CD4-positive, alpha-beta T cell (primary cell): ENCODE measurements at regions not wholly inside any gene's neighbourhood (a gene's known extent, or its start where the extent isn't known, plus 50 kb on each side); places are given as distances from the start of the nearest gene placed in this dataset.

ENCODE experiments used
- ATAC-seq: fragments of 200-7000 bp; cut with Tn5 transposase; one replicate; pipeline ENCODE4 v1.10.0; 2022; ENCODE audit warnings: mild to moderate bottlenecking; ENCODE audit not compliant: poor library complexity
- CTCF ChIA-PET: fragments of 350-600 bp; sonication (Branson Sonifier 250); formaldehyde crosslinking; loops from one replicate; lab custom pipeline; 2021; ENCODE audit warnings: antibody characterized with exemption, inconsistent platforms; lab: Charles Lee
- POLR2A ChIA-PET: fragments of 350-600 bp; sonication (Branson Sonifier 250); formaldehyde crosslinking; loops from one replicate; lab custom pipeline; 2021; ENCODE audit warnings: antibody characterized with exemption, inconsistent platforms; lab: Charles Lee
- DNase-seq, 14 experiments: peaks; one replicate each; pipeline ENCODE4 v3.0.0-alpha.2; 2013 to 2020; ENCODE audit warnings: mixed read lengths in 2 of 14
- H3K27ac ChIP-seq, 2 donors: one replicate each; pipeline versions ENCODE4 v1.5.1 to v1.7.0; 2013; ENCODE audit warnings: low read length in 2 of 2, low read depth in 1 of 2, mild to moderate bottlenecking in 1 of 2
- H3K27me3 ChIP-seq, 2 experiments: 1 replicate in 1 of 2; 2 replicates in 1 of 2; pipeline versions ENCODE4 v1.6.1 to v1.7.0; 2013; ENCODE audit warnings: low read length in 2 of 2, control low read depth in 1 of 2, mild to moderate bottlenecking in 1 of 2, moderate library complexity in 1 of 2; ENCODE audit not compliant: insufficient read depth in 2 of 2, control insufficient read depth in 1 of 2
- H3K36me3 ChIP-seq: one replicate; pipeline ENCODE4 v1.6.1; 2013; ENCODE audit warnings: low read length, control low read depth; ENCODE audit not compliant: insufficient read depth
- H3K4me1 ChIP-seq: one replicate; pipeline ENCODE4 v1.6.1; 2013; ENCODE audit warnings: low read length, control low read depth; ENCODE audit not compliant: insufficient read depth
- H3K4me3 ChIP-seq: one replicate; pipeline ENCODE4 v1.5.1; 2013; ENCODE audit warnings: mild to moderate bottlenecking, low read length, moderate library complexity
- H3K9me3 ChIP-seq, 2 experiments: 1 replicate in 1 of 2; 2 replicates in 1 of 2; pipeline versions ENCODE4 v1.6.1 to v1.7.0; 2013; ENCODE audit warnings: low read length in 2 of 2, mild to moderate bottlenecking in 2 of 2, control low read depth in 1 of 2, moderate library complexity in 1 of 2; ENCODE audit not compliant: control insufficient read depth in 1 of 2, insufficient read depth in 1 of 2
- H3K27ac Mint-ChIP-seq: one replicate; pipeline ENCODE4 v1.8.0; 2020; ENCODE audit warnings: mixed read lengths
- H3K27me3 Mint-ChIP-seq: one replicate; pipeline ENCODE4 v1.8.0; 2021; ENCODE audit warnings: mixed read lengths
- H3K36me3 Mint-ChIP-seq: one replicate; pipeline ENCODE4 v1.8.0; 2021; ENCODE audit warnings: low read depth, mixed read lengths
- H3K4me1 Mint-ChIP-seq: one replicate; pipeline ENCODE4 v1.8.0; 2021; ENCODE audit warnings: low read depth, mixed read lengths
- H3K4me3 Mint-ChIP-seq: one replicate; pipeline ENCODE4 v1.8.0; 2020; ENCODE audit warnings: mild to moderate bottlenecking, mixed read lengths
- H3K9me3 Mint-ChIP-seq: one replicate; pipeline ENCODE4 v1.8.0; 2020; ENCODE audit warnings: mixed read lengths
- intact Hi-C, 2 experiments: fragments of 100-400 bp; cut with DNase I in 1 of 2; cut with micrococcal nuclease in 1 of 2; formaldehyde crosslinking; loops; one replicate each; pipeline versions ENCODE4 v1.15.1 to v1.9.0; 2023 to 2025; cut with DNase I, micrococcal nuclease
- TF ChIP-seq, protein P1 (sequence below): fragments of 200-600 bp; IDR thresholded peaks from one replicate; pipeline ENCODE4 v1.8.0; 2022; ENCODE audit warnings: antibody characterized with exemption, mild to moderate bottlenecking

DNA sequence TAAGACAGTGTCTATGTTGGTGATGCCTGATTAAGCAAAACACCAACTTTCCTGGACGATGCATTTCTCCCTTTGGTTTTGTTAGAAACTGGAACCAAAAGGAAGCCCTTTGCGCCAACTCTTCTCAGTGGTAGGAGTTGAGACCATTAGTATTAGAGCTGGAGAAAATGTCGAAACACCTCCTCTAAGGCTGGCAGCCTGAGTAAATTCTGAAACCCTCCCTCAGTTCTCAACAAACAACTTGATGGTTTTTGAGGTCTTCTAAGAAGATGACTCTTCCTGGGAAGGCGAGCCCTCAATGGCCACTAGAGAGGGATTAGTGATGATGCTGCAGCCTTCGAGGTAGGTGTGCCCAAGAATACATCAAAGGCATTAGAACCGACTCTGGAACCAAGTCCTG lies 78.4 kb upstream of the CCN6 start:
- Mint-ChIP-seq H3K36me3 (no peaks in the 10 kb centered on the region), H3K27me3 (no peaks in the 10 kb centered on the region), H3K4me1 (peaks cover 97% of the 10 kb centered on the region), H3K27ac (peak overlapping the region; percentile 93), H3K9me3 (no peaks in the 10 kb centered on the region), H3K4me3 (no peak overlapping the region)
- ChIA-PET POLR2A (interaction anchor here (0.7 to 5.4 kb wide), 5 partner anchors 9 to 149 kb away, joined by 3 to 75 read pairs (median 4); partner anchors contain the start of gene FYN), CTCF (no interaction called here)
- no peaks in the 10 kb centered on the region for H3K27me3 ChIP-seq
- H3K9me3 ChIP-seq, result no peaks in the 10 kb centered on the region
- peaks cover 58% of the 10 kb centered on the region for H3K4me1 ChIP-seq
- H3K4me3 ChIP-seq, result no peak overlapping the region
- no peaks in the 10 kb centered on the region for H3K36me3 ChIP-seq
- peak overlapping the region; percentile 14 to 93 for H3K27ac ChIP-seq
- ATAC-seq (no peak), DNase-seq (no peak)
- TF ChIP-seq, protein P1, sequence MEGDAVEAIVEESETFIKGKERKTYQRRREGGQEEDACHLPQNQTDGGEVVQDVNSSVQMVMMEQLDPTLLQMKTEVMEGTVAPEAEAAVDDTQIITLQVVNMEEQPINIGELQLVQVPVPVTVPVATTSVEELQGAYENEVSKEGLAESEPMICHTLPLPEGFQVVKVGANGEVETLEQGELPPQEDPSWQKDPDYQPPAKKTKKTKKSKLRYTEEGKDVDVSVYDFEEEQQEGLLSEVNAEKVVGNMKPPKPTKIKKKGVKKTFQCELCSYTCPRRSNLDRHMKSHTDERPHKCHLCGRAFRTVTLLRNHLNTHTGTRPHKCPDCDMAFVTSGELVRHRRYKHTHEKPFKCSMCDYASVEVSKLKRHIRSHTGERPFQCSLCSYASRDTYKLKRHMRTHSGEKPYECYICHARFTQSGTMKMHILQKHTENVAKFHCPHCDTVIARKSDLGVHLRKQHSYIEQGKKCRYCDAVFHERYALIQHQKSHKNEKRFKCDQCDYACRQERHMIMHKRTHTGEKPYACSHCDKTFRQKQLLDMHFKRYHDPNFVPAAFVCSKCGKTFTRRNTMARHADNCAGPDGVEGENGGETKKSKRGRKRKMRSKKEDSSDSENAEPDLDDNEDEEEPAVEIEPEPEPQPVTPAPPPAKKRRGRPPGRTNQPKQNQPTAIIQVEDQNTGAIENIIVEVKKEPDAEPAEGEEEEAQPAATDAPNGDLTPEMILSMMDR, result no peak
- intact Hi-C loops, result no loop called here

DNA sequence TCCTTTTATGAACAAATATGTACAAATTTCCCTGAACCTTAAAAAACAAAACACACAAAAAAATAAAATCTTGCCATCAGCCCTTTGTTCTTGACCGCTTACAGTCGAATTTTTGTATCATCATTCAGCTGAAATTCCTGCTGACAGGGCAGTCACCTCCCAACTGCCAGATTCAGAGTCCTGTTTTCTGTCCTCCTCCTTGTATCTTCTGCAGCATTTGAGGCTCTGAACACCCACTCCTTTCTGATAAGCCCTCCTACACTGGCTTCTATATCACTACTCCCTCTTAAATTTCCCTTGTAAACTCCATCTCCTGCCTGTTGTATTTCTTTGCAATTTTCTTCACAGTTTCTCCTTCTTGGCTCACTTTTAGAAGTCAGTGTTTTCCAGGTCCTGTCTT lies 77.8 kb upstream of the CCN6 start:
- DNase-seq (no peak), ATAC-seq (no peak)
- peak overlapping the region; percentile 93 for H3K27ac Mint-ChIP-seq
- H3K9me3 ChIP-seq, result no peaks in the 10 kb centered on the region
- H3K4me1 Mint-ChIP-seq, result peaks cover 97% of the 10 kb centered on the region
- H3K27me3 ChIP-seq, result no peaks in the 10 kb centered on the region
- H3K27me3 Mint-ChIP-seq, result no peaks in the 10 kb centered on the region
- H3K4me3 ChIP-seq, result no peak overlapping the region
- ChIA-PET CTCF (no interaction called here), POLR2A (interaction anchor here (1.2 kb wide), 1 partner anchor 8 kb away, joined by 4 read pairs; no protein-coding TSS in a partner anchor)
- intact Hi-C loops, result no loop called here
- H3K4me3 Mint-ChIP-seq, result no peak overlapping the region
- H3K27ac ChIP-seq, result no peak overlapping the region
- no peaks in the 10 kb centered on the region for H3K9me3 Mint-ChIP-seq
- H3K36me3 ChIP-seq, result no peaks in the 10 kb centered on the region
- no peaks in the 10 kb centered on the region for H3K36me3 Mint-ChIP-seq
- TF ChIP-seq, protein P1, result no peak
- peaks cover 58% of the 10 kb centered on the region for H3K4me1 ChIP-seq

DNA sequence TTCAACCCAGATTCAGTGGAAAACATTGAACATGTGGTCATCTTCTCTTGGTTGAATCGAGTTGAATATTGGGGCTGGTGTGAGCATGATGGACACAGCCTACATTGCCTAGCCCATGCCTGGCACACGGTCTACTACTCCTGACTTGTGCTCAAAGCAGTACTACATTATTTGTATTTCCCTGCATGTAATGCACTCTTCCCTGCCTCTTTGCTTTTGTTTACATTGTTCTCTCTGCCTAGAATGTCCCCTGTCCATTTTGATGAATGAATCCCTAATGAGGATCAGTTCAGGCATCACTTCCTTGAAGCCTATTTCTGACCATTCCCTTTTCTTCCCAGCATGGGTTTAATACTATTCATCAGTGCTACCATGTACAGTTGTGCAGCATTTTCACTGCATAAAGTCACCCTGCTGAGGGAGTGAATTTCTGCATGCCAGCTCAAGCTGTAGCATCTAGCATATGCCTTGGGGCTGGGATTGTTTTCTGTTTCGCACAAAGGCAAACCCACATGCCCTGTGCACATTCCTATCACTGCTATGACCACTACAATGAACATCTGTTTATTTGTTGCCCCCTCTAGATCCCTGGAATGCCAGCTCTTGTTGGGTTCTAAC lies 75.3 kb upstream of the CCN6 start:
- no peak for ATAC-seq
- no peaks in the 10 kb centered on the region for H3K36me3 Mint-ChIP-seq
- no peak overlapping the region for H3K27ac ChIP-seq
- H3K9me3 Mint-ChIP-seq, result no peaks in the 10 kb centered on the region
- POLR2A ChIA-PET, result interaction anchor here (1.8 to 2.2 kb wide), 2 partner anchors 11 to 14 kb away, joined by 7 to 8 read pairs; no protein-coding TSS in a partner anchor
- peak overlapping the region; percentile 74 for H3K27ac Mint-ChIP-seq
- H3K27me3 ChIP-seq, result no peaks in the 10 kb centered on the region
- intact Hi-C loops, result no loop called here
- H3K9me3 ChIP-seq, result no peaks in the 10 kb centered on the region
- TF ChIP-seq, protein P1, result no peak
- no peak overlapping the region for H3K4me3 ChIP-seq
- H3K4me1 Mint-ChIP-seq, result peaks cover 94% of the 10 kb centered on the region
- no peaks in the 10 kb centered on the region for H3K27me3 Mint-ChIP-seq
- CTCF ChIA-PET, result no interaction called here
- peaks cover 54% of the 10 kb centered on the region for H3K4me1 ChIP-seq
- no peaks in the 10 kb centered on the region for H3K36me3 ChIP-seq
- DNase-seq, result no peak
- H3K4me3 Mint-ChIP-seq, result no peak overlapping the region
